ENCODE measurements at regions not wholly inside any gene's neighbourhood (a gene's known extent, or its start where the extent isn't known, plus 50 kb on each side); places are given as distances from the start of the nearest gene placed in this dataset.
"Not testable (repeated sequence)": the region's sequence is repeated elsewhere in the genome, so short reads cannot be mapped to it uniquely, and the experiment has no call there.

- not testable (repeated sequence) for DNase-seq (ENCODE audit: low read depth, low spot score); H3K4me3 ChIP-seq (ENCODE audit: low read length)
These were observed 233.9 kb upstream of the PLGLB2 start for GRCh38 chr2:87514034-87514433.

GRCh38 chr2:87514515-87514914 is 233.4 kb upstream of the PLGLB2 start:
- not testable (repeated sequence) for H3K4me3 ChIP-seq (ENCODE audit: low read length); DNase-seq (ENCODE audit: low read depth, low spot score)

GRCh38 chr2:87515226-87515625 is 232.7 kb upstream of the PLGLB2 start:
- not testable (repeated sequence) for H3K4me3 ChIP-seq (ENCODE audit: low read length); DNase-seq (ENCODE audit: low read depth, low spot score)

- DNase-seq (ENCODE audit: low read depth, low spot score); H3K4me3 ChIP-seq (ENCODE audit: low read length): not testable (repeated sequence)
These were observed 232.0 kb upstream of the PLGLB2 start for GRCh38 chr2:87515875-87516274.

- not testable (repeated sequence) for DNase-seq (ENCODE audit: low read depth, low spot score); H3K4me3 ChIP-seq (ENCODE audit: low read length)
These were observed 231.4 kb upstream of the PLGLB2 start for GRCh38 chr2:87516369-87516967.

GRCh38 chr2:87517438-87517837 is 230.4 kb upstream of the PLGLB2 start:
- not testable (repeated sequence) for DNase-seq (ENCODE audit: low read depth, low spot score); H3K4me3 ChIP-seq (ENCODE audit: low read length)

DNA sequence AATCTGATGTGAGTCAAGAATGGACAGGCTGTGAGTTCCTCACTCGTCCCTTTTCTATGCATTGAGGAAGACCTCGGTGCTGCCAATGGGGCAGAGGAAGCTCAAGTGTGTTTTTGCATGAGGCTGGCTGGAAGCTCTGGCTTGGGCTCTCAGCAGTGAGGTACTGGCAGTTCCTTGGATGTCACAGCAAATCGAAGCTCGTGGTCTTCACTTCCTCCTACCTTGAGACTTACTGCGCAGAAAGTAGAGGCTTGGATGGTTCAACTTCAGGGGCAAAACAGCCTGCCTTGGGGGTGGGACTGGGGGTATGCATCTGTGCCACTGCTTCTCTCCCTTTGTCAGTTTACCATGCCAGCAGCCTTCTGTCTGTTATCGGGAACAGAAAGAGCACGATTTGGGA is 229.8 kb upstream of the PLGLB2 start:
- H3K4me3 ChIP-seq (ENCODE audit: low read length); DNase-seq (ENCODE audit: low read depth, low spot score): not testable (repeated sequence)

- DNase-seq (ENCODE audit: low read depth, low spot score); H3K4me3 ChIP-seq (ENCODE audit: low read length): not testable (repeated sequence)
These were observed 229.3 kb upstream of the PLGLB2 start for GRCh38 chr2:87518547-87518946.

DNA sequence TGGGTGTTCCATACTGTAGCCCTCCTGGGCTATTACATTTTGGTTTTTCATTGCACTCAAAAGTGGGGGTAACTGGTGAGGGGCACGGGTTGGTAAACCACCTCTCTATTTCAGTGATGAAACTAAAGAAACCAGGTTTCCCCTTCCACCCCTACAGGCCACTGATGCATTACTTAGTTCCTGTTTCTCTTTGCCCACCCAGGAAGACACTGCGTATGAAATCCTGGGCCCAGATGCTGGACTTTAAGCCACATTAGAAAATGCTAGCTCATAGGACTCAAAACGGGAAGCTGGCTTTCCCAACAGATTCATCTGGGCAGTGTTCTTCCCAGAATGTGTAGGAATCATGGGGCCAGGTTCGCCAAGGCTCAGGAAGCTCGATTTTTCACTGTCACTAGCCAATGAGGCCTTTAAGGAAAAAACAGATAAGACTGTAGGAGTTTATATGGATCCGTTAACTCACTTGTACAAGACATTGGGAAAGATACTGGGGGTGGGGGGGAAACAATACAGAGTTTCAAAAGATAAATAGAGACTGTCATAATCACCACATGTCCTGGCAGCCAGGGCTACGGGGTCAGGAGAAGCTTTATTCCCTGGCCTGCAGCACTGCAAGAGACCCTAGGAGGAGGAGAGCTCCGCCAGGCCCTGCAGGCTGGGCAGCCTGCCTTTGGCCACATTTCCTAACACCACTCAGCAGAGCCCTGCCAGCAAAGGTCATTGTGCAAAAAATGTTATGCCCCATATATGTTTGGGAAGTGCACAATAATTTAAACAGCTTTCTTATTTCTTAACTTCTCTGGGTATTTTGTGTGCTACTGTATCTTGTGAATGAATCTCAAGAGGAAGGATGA is 228.5 kb upstream of the PLGLB2 start:
- not testable (repeated sequence) for DNase-seq (ENCODE audit: low read depth, low spot score); H3K4me3 ChIP-seq (ENCODE audit: low read length)

DNA sequence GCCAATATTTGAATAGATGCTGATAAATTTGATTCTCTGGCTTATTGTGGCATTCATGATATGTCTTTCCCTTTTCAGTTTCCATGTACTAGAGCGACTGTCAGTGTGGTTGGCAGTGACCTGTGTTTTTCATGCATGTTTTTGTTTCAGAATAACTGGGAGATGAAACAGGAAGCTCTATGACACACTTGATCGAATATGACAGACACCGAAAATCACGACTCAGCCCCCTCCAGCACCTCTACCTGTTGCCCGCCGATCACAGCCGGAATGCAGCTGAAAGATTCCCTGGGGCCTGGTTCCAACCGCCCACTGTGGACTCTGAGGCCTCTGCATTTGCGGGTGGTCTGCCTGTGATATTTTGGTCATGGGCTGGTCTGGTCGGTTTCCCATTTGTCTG is 226.8 kb upstream of the PLGLB2 start:
- DNase-seq (ENCODE audit: low read depth, low spot score); H3K4me3 ChIP-seq (ENCODE audit: low read length): not testable (repeated sequence)

- DNase-seq (ENCODE audit: low read depth, low spot score); H3K4me3 ChIP-seq (ENCODE audit: low read length): not testable (repeated sequence)
These were observed 226.4 kb upstream of the PLGLB2 start for GRCh38 chr2:87521489-87521888.

GRCh38 chr2:87524619-87525188 is 223.2 kb upstream of the PLGLB2 start:
- not testable (repeated sequence) for H3K4me3 ChIP-seq (ENCODE audit: low read length); DNase-seq (ENCODE audit: low read depth, low spot score)

DNA sequence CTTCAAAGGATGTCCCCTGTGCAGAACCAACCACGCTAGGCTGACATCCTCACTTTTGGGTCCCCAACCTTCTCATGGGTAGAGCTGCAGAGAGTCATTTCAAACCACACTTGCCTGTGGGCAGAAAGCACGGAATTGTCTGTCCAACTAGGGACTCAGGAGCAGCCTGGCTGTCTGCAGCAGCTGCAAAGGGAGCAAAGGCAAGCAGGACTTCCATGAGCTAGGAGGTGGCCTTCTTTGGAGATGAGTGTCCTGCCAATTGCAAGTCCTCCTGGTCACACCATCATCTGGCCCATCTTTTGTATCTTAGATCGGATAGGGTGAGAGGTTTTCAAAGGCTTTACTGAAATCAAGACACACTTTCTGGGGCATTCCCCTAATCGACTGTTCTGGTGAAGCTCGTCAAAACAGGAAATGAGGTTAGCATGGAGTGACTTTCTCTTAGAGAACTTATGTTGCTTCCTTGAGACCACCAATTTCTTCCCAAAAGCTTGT is 222.3 kb upstream of the PLGLB2 start:
- not testable (repeated sequence) for DNase-seq (ENCODE audit: low read depth, low spot score)

DNA sequence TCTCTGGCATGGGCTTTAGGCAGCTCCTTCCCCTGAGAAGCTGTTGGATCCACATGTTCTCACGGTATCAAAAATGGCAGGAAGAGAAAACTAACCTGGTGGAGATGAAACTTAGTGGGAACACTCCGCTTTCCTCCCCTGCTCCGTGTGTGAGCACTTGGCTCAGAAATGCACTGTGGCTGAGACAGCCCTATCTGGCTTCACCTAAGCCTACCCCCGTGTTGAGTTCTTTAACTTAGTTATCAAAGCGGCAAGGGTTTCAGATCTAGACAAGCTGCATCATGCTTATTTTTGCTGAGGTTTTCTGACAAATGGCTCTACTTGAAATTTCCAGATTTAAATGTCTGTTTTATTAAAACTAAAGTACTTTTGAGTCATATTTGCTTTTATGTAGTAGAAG is 221.6 kb upstream of the PLGLB2 start:
- not testable (repeated sequence) for H3K4me3 ChIP-seq (ENCODE audit: low read length); DNase-seq (ENCODE audit: low read depth, low spot score)

More for the DNA sequence above, 222.3 kb upstream of the PLGLB2 start:
- not testable (repeated sequence) for H3K4me3 ChIP-seq (ENCODE audit: low read length)

- DNase-seq (ENCODE audit: low read depth, low spot score); H3K4me3 ChIP-seq (ENCODE audit: low read length): not testable (repeated sequence)
These were observed 215.7 kb upstream of the PLGLB2 start for GRCh38 chr2:87531968-87532715.

GRCh38 chr2:87533390-87534272 is 214.3 kb upstream of the PLGLB2 start:
- not testable (repeated sequence) for H3K4me3 ChIP-seq (ENCODE audit: low read length); DNase-seq (ENCODE audit: low read depth, low spot score)

DNA sequence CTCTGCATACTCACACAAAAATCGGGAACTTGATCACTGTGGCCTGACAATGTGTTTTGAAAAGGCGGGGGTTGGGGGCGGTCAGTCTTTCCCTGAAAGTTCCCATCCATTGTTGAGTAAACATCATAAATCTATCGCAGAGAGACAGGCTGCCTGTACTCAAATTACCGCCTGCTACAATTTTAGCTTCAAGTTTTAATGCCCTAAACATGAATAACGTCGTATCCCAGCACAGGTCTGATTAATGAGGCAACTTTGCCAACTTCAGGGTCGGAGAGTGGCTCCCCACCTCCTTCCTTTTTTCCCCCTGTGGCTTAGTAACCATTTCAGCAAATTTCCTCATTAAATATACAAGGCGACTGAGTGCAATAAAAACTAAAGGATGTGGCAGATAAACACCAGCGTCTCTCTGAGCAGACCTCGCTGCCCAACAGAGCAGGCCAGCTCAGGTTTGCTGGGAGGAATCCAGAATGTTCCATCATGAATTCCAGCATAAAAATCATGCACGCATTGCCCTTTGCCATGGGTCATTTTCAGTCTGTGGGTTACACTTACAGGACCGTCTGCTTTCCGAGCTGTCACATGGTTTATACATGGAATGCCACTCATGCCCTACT is 213.5 kb upstream of the PLGLB2 start:
- DNase-seq (ENCODE audit: low read depth, low spot score); H3K4me3 ChIP-seq (ENCODE audit: low read length): not testable (repeated sequence)

DNA sequence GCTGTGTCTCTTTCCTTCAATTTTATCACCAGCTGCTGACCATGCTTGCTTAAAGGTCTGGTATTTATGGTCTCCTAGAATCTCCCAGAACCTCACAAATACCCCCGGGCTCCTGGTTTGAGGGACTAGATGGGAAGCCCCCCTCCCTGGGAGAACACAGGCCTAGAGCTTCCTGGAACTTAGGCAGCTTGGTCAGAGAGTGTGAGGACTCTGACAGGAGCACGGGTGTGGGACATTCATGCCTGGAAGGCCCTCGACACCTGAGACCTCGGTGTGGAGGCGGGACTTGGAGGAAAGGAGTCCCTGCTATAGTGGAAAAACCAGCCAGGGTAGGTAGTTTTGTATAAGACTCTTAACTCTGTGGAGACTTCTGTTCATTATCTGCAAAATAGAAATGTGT is 211.5 kb upstream of the PLGLB2 start:
- DNase-seq (ENCODE audit: low read depth, low spot score); H3K4me3 ChIP-seq (ENCODE audit: low read length): not testable (repeated sequence)

Measured in Jurkat, Clone E6-1 (cell line).